Prostate gland (tissue), 2 donors: ENCODE measurements at regions not wholly inside any gene's neighbourhood (a gene's known extent, or its start where the extent isn't known, plus 50 kb on each side); places are given as distances from the start of the nearest gene placed in this dataset.

Source experiments
- DNase-seq: peaks from one replicate; pipeline ENCODE4 v3.0.0-alpha.2; 2019; ENCODE audit warnings: low spot score
- H3K27ac ChIP-seq, 2 donors: fragments of 200-600 bp; sonication (generic); 2 replicates each; pipeline ENCODE4 v1.5.1; 2017 to 2019
- H3K27me3 ChIP-seq: fragments of 200-600 bp; sonication (generic); replicated peaks from 2 replicates; pipeline ENCODE4 v1.5.1; 2019; ENCODE audit not compliant: insufficient read depth
- H3K36me3 ChIP-seq, 2 donors: fragments of 200-600 bp; sonication (generic); 1 replicate in 1 of 2; 2 replicates in 1 of 2; pipeline versions ENCODE4 v1.5.1 to v1.8.1; 2017 to 2019
- H3K4me1 ChIP-seq: fragments of 200-600 bp; sonication (generic); replicated peaks from 2 replicates; pipeline ENCODE4 v1.5.1; 2019
- H3K4me3 ChIP-seq, 2 donors: fragments of 200-600 bp; sonication (generic); 2 replicates each; pipeline ENCODE4 v1.5.1; 2017 to 2019
- H3K9me3 ChIP-seq: fragments of 200-600 bp; sonication (generic); 2 replicates; pipeline ENCODE4 v1.5.1; 2017
- POLR2A ChIP-seq: fragments of 450-650 bp; IDR thresholded peaks from one replicate; pipeline ENCODE4 v1.6.1; 2016; ENCODE audit warnings: antibody characterized with exemption, mild to moderate bottlenecking
- POLR2AphosphoS5 ChIP-seq: sonication (generic); formaldehyde crosslinking; IDR thresholded peaks from one replicate; pipeline ENCODE4 v1.6.1; 2017; ENCODE audit warnings: antibody characterized with exemption
- WGBS: methylation state at CpG from one replicate; pipeline ENCODE4 v1.1.5; 2018; 5-methylcytosine and 5-hydroxymethylcytosine counted together
- intact Hi-C: fragments of 100-400 bp; cut with DNase I; formaldehyde crosslinking; loops from one replicate; pipeline ENCODE4 v1.14.2; 2022
- TF ChIP-seq, protein P1 (sequence below), 4 experiments: fragments of 200-600 bp in 2 of 4; fragments of 450-650 bp in 2 of 4; sonication (generic) in 2 of 4; IDR thresholded peaks; 1 replicate in 3 of 4; 2 replicates in 1 of 4; pipeline ENCODE4 v1.5.1; 2016 to 2019; ENCODE audit warnings: antibody characterized with exemption in 4 of 4, mild to moderate bottlenecking in 2 of 4, moderate library complexity in 2 of 4

DNA sequence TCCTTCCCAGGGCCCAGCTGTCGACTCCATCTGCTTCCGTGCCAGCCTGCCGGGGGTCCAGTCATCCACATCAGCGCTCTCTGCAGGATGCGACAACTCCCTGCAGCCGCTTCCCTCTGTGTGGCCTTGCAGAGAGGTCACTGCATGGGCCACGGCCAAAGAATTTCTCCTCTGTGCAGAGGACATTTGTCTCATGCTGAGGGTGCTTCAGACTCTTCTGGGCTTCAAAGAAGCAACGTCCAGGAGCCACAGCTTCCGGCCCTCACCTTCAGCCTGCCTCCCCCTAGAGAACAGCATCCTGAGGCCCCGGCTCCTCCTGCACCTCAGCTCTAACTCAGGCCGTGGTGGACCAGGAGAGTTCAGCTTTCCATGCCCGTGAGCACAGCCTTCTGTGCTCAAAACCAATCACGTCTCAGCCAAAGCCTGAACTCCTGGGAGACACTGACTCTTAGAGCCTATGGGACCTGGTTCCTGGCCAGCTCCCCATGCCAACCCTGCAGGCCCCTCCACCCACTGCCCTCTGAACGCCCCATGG lies 258.9 kb downstream of the BRD1 start:
- Histone ChIP-seq H3K4me1 (no peaks in the 10 kb centered on the region), H3K27ac (no peak overlapping the region), H3K4me3 (no peak overlapping the region), H3K36me3 (no peaks in the 10 kb centered on the region), H3K27me3 (no peaks in the 10 kb centered on the region), H3K9me3 (no peaks in the 10 kb centered on the region)
- TF ChIP-seq, protein P1, sequence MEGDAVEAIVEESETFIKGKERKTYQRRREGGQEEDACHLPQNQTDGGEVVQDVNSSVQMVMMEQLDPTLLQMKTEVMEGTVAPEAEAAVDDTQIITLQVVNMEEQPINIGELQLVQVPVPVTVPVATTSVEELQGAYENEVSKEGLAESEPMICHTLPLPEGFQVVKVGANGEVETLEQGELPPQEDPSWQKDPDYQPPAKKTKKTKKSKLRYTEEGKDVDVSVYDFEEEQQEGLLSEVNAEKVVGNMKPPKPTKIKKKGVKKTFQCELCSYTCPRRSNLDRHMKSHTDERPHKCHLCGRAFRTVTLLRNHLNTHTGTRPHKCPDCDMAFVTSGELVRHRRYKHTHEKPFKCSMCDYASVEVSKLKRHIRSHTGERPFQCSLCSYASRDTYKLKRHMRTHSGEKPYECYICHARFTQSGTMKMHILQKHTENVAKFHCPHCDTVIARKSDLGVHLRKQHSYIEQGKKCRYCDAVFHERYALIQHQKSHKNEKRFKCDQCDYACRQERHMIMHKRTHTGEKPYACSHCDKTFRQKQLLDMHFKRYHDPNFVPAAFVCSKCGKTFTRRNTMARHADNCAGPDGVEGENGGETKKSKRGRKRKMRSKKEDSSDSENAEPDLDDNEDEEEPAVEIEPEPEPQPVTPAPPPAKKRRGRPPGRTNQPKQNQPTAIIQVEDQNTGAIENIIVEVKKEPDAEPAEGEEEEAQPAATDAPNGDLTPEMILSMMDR (IDR thresholded peaks at IDR 0.05), result no peak
- TF ChIP-seq POLR2A (no peak), POLR2AphosphoS5 (no peak)
- intact Hi-C loops, result no loop called here
- DNase-seq, result no peak
- 76% methylated on average over 14 of the region's 14 CpGs for WGBS

DNA sequence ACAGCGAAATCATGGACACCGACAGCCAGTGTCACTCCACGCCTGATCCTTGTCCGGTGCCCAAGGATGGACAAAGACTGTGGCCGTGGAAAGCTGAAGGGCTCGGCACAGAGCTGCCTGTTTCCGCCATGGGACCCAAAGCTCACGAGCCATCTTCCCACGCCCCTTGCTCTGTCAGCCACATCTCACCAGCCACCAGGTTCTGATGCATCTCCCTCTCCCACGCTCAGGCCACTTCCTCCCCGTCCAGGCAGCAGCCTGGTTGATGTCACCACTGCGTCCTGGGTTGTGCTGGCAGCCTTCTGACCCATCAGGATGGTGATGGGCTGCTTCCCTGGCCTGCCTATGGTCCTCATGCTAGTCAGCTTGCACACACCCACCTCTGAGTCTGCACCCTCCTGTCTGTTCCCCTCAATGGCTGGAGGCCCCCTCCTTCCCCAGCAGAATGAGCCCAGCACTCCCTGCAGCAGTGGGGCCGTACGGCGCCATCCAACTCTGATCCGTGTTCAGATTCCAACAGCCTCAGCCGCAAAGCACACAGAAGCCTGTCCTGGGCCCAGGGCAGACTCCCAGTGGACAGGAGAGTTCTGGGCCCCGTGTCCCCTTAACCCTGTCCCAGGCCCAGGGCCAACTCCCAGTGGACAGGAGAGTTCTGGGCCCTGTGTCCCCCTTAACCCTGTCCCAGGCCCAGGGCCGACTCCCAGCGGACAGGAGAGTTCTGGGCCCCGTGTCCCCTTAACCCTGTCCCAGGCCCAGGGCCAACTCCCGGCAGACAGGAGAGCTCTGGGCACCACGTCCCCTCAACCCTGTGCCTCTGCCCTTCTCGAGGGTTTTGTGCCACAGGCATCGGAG lies 259.5 kb downstream of the BRD1 start:
- no peaks in the 10 kb centered on the region for H3K9me3 ChIP-seq
- no peak for DNase-seq
- H3K4me3 ChIP-seq, result no peak overlapping the region
- H3K4me1 ChIP-seq, result no peaks in the 10 kb centered on the region
- 76% methylated on average over 25 of the region's 25 CpGs for WGBS
- TF ChIP-seq POLR2AphosphoS5, result no peak
- no peaks in the 10 kb centered on the region for H3K27me3 ChIP-seq
- H3K36me3 ChIP-seq, result no peaks in the 10 kb centered on the region
- intact Hi-C loops, result no loop called here
- no peak overlapping the region for H3K27ac ChIP-seq

DNA sequence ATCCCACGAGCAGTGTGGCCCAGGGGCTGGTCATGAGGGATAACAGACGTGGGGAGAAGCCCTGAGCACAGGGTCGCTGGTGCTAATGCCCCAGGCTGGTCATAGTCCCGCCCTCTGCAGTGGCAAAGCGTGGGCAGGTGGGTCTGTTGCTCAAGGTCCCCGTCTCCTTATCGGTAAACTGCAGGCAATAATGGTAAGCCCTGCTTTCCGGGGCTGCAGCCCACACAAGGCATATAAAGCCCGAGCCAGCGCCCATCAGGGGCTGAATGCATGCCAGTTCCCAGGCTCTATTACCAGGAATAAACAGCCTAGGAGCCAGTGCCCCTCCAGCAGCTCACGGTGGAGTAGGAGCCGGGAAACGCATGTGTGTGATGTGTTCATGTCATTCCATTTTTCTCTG lies 261.0 kb downstream of the BRD1 start:
- 52% methylated on average over 13 of the region's 13 CpGs for WGBS
- H3K27me3 ChIP-seq, result no peaks in the 10 kb centered on the region
- TF ChIP-seq POLR2AphosphoS5 (no peak), POLR2A (no peak)
- TF ChIP-seq, protein P1 (IDR thresholded peaks at IDR 0.05), result no peak
- no peaks in the 10 kb centered on the region for H3K4me1 ChIP-seq
- DNase-seq, result no peak
- H3K27ac ChIP-seq, result no peak overlapping the region
- H3K4me3 ChIP-seq, result no peak overlapping the region
- intact Hi-C loops, result no loop called here
- H3K9me3 ChIP-seq, result no peaks in the 10 kb centered on the region
- no peaks in the 10 kb centered on the region for H3K36me3 ChIP-seq

DNA sequence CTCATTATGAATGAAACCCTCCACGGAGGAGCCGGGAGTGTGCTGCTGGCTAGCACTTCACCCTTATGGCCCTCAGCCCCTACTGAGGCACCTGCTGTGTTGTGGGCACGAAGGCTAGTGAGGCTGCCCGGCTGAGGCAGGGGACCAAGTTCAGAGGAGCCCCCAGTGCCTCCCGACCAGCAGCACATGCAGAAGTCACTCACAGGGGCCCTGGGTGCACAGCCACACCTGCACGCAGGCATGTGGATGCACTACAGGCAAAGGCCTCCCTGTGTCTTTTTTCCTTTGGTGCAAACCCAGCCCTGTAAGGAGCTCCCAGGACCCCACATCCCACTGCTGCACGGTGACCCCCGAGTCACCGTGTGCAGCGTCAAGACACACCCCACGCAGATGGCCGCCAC lies 261.5 kb downstream of the BRD1 start:
- H3K36me3 ChIP-seq, result no peaks in the 10 kb centered on the region
- WGBS, result 59% methylated on average over 11 of the region's 12 CpGs

DNA sequence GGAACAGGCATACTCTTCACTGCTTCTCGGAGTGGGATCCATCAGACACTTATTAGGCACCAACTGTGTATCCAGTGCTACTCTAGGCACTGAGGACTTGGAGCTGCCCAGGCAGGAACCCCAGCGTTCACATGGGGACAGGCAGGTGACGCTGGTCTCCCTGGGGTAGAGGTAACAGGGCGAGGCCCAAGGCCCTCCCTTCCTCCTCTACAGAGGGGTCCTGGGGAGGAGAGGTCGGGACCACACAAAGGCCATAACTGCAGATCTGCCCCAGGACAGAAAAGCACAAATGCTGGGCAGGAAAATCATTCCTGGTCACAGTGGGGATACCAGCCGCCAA lies 262.2 kb downstream of the BRD1 start:
- Histone ChIP-seq H3K4me1 (no peaks in the 10 kb centered on the region), H3K4me3 (no peak overlapping the region), H3K36me3 (no peaks in the 10 kb centered on the region), H3K27me3 (no peaks in the 10 kb centered on the region), H3K27ac (no peak overlapping the region), H3K9me3 (no peaks in the 10 kb centered on the region)
- TF ChIP-seq POLR2A (no peak), POLR2AphosphoS5 (no peak)
- TF ChIP-seq, protein P1 (IDR thresholded peaks at IDR 0.05), result no peak
- DNase-seq, result no peak
- 74% methylated on average over 6 of the region's 6 CpGs for WGBS
- intact Hi-C loops, result no loop called here

More for the DNA sequence above, 261.5 kb downstream of the BRD1 start:
- intact Hi-C loops, result no loop called here
- Histone ChIP-seq H3K27ac (no peak overlapping the region), H3K9me3 (no peaks in the 10 kb centered on the region), H3K4me3 (no peak overlapping the region), H3K4me1 (no peaks in the 10 kb centered on the region), H3K27me3 (no peaks in the 10 kb centered on the region)
- DNase-seq, result no peak
- TF ChIP-seq POLR2AphosphoS5, result no peak
